HCT116 (cell line): ENCODE measurements at regions not wholly inside any gene's neighbourhood (a gene's known extent, or its start where the extent isn't known, plus 50 kb on each side); places are given as distances from the start of the nearest gene placed in this dataset.

ENCODE experiments used
- ATAC-seq: fragments of 200-7000 bp; cut with Tn5 transposase; 2 replicates; pipeline ENCODE4 v1.9.1; 2020; ENCODE audit warnings: mild to moderate bottlenecking, moderate library complexity
- BruUV-seq: library from RNA; stranded (reverse); fragments of 400-500 nt; replicated peaks from 2 replicates; lab custom pipeline; 2021; lab: Mats Ljungman, UMichigan
- CTCF ChIA-PET: fragments of 300-600 bp; sonication (Branson Sonifier 250); formaldehyde crosslinking; loops from one replicate; lab custom pipeline; 2021; ENCODE audit warnings: antibody characterized with exemption; lab: Charles Lee
- POLR2A ChIA-PET: fragments of 300-600, 350-600 bp; sonication (Branson Sonifier 250); formaldehyde crosslinking; loops from one replicate; lab custom pipeline; 2021; ENCODE audit warnings: antibody characterized with exemption; lab: Charles Lee
- RAD21 ChIA-PET, 2 experiments: fragments of 300-600 bp; sonication (Branson Sonifier 250); formaldehyde crosslinking; loops; one replicate each; lab custom pipeline; 2023; ENCODE audit warnings: low total read pairs in 2 of 2; ENCODE audit not compliant: uncharacterized antibody in 2 of 2, unreplicated experiment in 2 of 2, low non-redundant PET in 1 of 2; lab: Charles Lee
- DNase-seq: peaks from one replicate; pipeline ENCODE4 v3.0.0-alpha.2; 2010; ENCODE audit warnings: low read depth, low spot score
- H2AFZ ChIP-seq: fragments of 200-600 bp; shearing (Covaris generic), sonication (generic); 2 replicates; pipeline ENCODE4 v1.6.1; 2017; ENCODE audit warnings: low read depth, mixed run types, mixed read lengths, antibody characterized with exemption, low read length; ENCODE audit not compliant: poor library complexity, severe bottlenecking
- H3K27ac ChIP-seq: 2 replicates; pipeline ENCODE4 v1.5.1; 2012; ENCODE audit warnings: low read depth, low read length
- H3K27me3 ChIP-seq: fragments of 200-600 bp; sonication (generic); 2 replicates; pipeline ENCODE4 v1.6.1; 2016; ENCODE audit warnings: mixed run types, low read length, mixed read lengths; ENCODE audit not compliant: insufficient read depth
- H3K36me3 ChIP-seq, 2 experiments: fragments of 200-500 bp in 1 of 2; fragments of 200-600 bp in 1 of 2; sonication (Bioruptor generic) in 1 of 2; sonication (generic) in 1 of 2; 2 replicates each; pipeline versions ENCODE4 v1.5.1 to v1.6.1; 2014 to 2016; ENCODE audit warnings: low read length in 2 of 2, inconsistent platforms in 1 of 2, mixed read lengths in 1 of 2, mixed run types in 1 of 2; ENCODE audit not compliant: insufficient read depth in 2 of 2, control insufficient read depth in 1 of 2
- H3K4me1 ChIP-seq, 2 experiments: fragments of 200-600 bp in 1 of 2; sonication (generic) in 1 of 2; 2 replicates each; pipeline versions ENCODE4 v1.5.1 to v1.6.1; 2012 to 2017; ENCODE audit warnings: low read length in 2 of 2, inconsistent platforms in 1 of 2, mild to moderate bottlenecking in 1 of 2, mixed read lengths in 1 of 2, mixed run types in 1 of 2, moderate library complexity in 1 of 2; ENCODE audit not compliant: insufficient read depth in 2 of 2, control insufficient read depth in 1 of 2
- H3K4me2 ChIP-seq: fragments of 200-600 bp; sonication (generic); 2 replicates; pipeline ENCODE4 v1.6.1; 2017; ENCODE audit warnings: mixed run types, low read length, mixed read lengths
- H3K4me3 ChIP-seq, 2 experiments: fragments of 200-600 bp in 1 of 2; sonication (generic) in 1 of 2; replicated peaks in 1 of 2; 2 replicates each; pipeline ENCODE4 v1.5.1; 2011 to 2016; ENCODE audit warnings: low read length in 2 of 2, control low read depth in 1 of 2, low read depth in 1 of 2, mild to moderate bottlenecking in 1 of 2, mixed read lengths in 1 of 2, mixed run types in 1 of 2
- H3K79me2 ChIP-seq: fragments of 200-600 bp; sonication (generic); 2 replicates; pipeline ENCODE4 v1.6.1; 2017; ENCODE audit warnings: mild to moderate bottlenecking, mixed run types, low read length, moderate library complexity, mixed read lengths; ENCODE audit not compliant: insufficient read depth
- H3K9ac ChIP-seq: fragments of 200-600 bp; sonication (generic); 2 replicates; pipeline ENCODE4 v1.6.1; 2016; ENCODE audit warnings: low read length, mixed read lengths
- H3K9me2 ChIP-seq: fragments of 200-600 bp; sonication (generic), shearing (Covaris generic); 2 replicates; pipeline ENCODE4 v1.6.1; 2017; ENCODE audit warnings: mixed run types, mild to moderate bottlenecking, moderate library complexity; ENCODE audit not compliant: insufficient read depth
- H3K9me3 ChIP-seq, 2 experiments: fragments of 200-500 bp in 1 of 2; fragments of 200-600 bp in 1 of 2; sonication (Bioruptor generic) in 1 of 2; sonication (generic) in 1 of 2; 2 replicates each; pipeline ENCODE4 v1.6.1; 2014 to 2017; ENCODE audit warnings: low read length in 2 of 2, mixed read lengths in 2 of 2, inconsistent platforms in 1 of 2, low read depth in 1 of 2, mild to moderate bottlenecking in 1 of 2, mixed run types in 1 of 2, moderate library complexity in 1 of 2; ENCODE audit not compliant: control insufficient read depth in 1 of 2, insufficient read depth in 1 of 2
- H4K20me1 ChIP-seq: fragments of 200-600 bp; sonication (generic), shearing (Covaris generic); 2 replicates; pipeline ENCODE4 v1.6.1; 2017; ENCODE audit warnings: mixed run types, mild to moderate bottlenecking, moderate library complexity; ENCODE audit not compliant: insufficient read depth
- ATF3 ChIP-seq: IDR thresholded peaks from 2 replicates; pipeline ENCODE4 v1.6.1; 2012
- CBX3 ChIP-seq: IDR thresholded peaks from 2 replicates; pipeline ENCODE4 v1.6.1; 2012; ENCODE audit warnings: low read depth
- CTCF ChIP-seq, 3 experiments: fragments of 200-600 bp in 1 of 3; sonication (generic) in 1 of 3; IDR thresholded peaks in 2 of 3; conservative IDR thresholded peaks in 1 of 3; 2 replicates each; pipeline ENCODE4 v1.5.1; 2012 to 2017; ENCODE audit warnings: low read depth in 2 of 3, low read length in 2 of 3, antibody characterized with exemption in 1 of 3, borderline replicate concordance in 1 of 3, control low read depth in 1 of 3, mild to moderate bottlenecking in 1 of 3, mixed read lengths in 1 of 3, mixed run types in 1 of 3, moderate library complexity in 1 of 3; ENCODE audit not compliant: insufficient read depth in 1 of 3
- EGR1 ChIP-seq: IDR thresholded peaks from 2 replicates; pipeline ENCODE4 v1.6.1; 2012; ENCODE audit warnings: low read depth
- EZH2 ChIP-seq: fragments of 200-600 bp; sonication (generic); IDR thresholded peaks from 2 replicates; pipeline ENCODE4 v1.6.1; 2017; ENCODE audit warnings: antibody characterized with exemption, mixed run types
- JUND ChIP-seq: IDR thresholded peaks from 2 replicates; pipeline ENCODE4 v1.6.1; 2012
- POLR2A ChIP-seq: IDR thresholded peaks from 2 replicates; pipeline ENCODE4 v1.7.0; 2011; ENCODE audit warnings: borderline replicate concordance; ENCODE audit not compliant: insufficient read depth, insufficient read length; ENCODE audit errors: extremely low read depth
- RAD21 ChIP-seq: IDR thresholded peaks from 2 replicates; pipeline ENCODE4 v1.6.1; 2012; ENCODE audit warnings: low read depth, mild to moderate bottlenecking
- TCF7L2 ChIP-seq: IDR thresholded peaks from 2 replicates; pipeline ENCODE4 v1.7.0; 2011; ENCODE audit warnings: borderline replicate concordance, inconsistent platforms; ENCODE audit not compliant: insufficient read depth, insufficient read length; ENCODE audit errors: extremely low read depth
- YY1 ChIP-seq: IDR thresholded peaks from 2 replicates; pipeline ENCODE4 v1.6.1; 2011; ENCODE audit warnings: low read length, low read depth, moderate library complexity, mild to moderate bottlenecking; ENCODE audit not compliant: insufficient replicate concordance; ENCODE audit errors: extremely low read depth
- ZBTB33 ChIP-seq: IDR thresholded peaks from 2 replicates; pipeline ENCODE4 v1.6.1; 2011; ENCODE audit warnings: mild to moderate bottlenecking, low read length, moderate library complexity; ENCODE audit not compliant: insufficient replicate concordance; ENCODE audit errors: extremely low read depth
- ZFX ChIP-seq: fragments of 450-650 bp; IDR thresholded peaks from 2 replicates; pipeline ENCODE4 v1.6.1; 2017
- ZNF274 ChIP-seq: fragments of 200-500 bp; sonication (Bioruptor generic); IDR thresholded peaks from 2 replicates; pipeline ENCODE4 v1.6.1; 2014; ENCODE audit warnings: mild to moderate bottlenecking, low read depth, low read length, inconsistent platforms
- intact Hi-C: fragments of 100-400 bp; cut with micrococcal nuclease; formaldehyde crosslinking; loops from 2 replicates; pipeline ENCODE4 v1.10.0; 2022

GRCh38 chr9:115230924-115231515, 113.1 kb upstream of the TNC start:
- RAD21 ChIA-PET, result no interaction called here
- no peak overlapping the region for H3K4me3 ChIP-seq
- no peak overlapping the region for H2AFZ ChIP-seq
- intact Hi-C loops, result no loop called here
- CTCF ChIA-PET, result no interaction called here
- BruUV-seq, result no TSS peak
- no peaks in the 10 kb centered on the region for H3K9me2 ChIP-seq
- DNase-seq, result no peak
- H3K9me3 ChIP-seq, result no peaks in the 10 kb centered on the region
- TF ChIP-seq RAD21 (no peak), JUND (no peak), POLR2A (no peak), EZH2 (no peak), EGR1 (no peak)
- H3K79me2 ChIP-seq, result no peaks in the 10 kb centered on the region
- no peak overlapping the region for H3K9ac ChIP-seq
- no peak overlapping the region for H3K27ac ChIP-seq
- peaks cover 5 to 24% of the 10 kb centered on the region in 2 experiments; a peak in 3 of 4 replicates for H3K4me1 ChIP-seq
- H3K36me3 ChIP-seq, result no peaks in the 10 kb centered on the region
- ATAC-seq, result no peak
- H3K27me3 ChIP-seq, result no peaks in the 10 kb centered on the region
- no peaks in the 10 kb centered on the region for H4K20me1 ChIP-seq
- no peak overlapping the region for H3K4me2 ChIP-seq
- POLR2A ChIA-PET, result no interaction called here

- no TSS peak for BruUV-seq
- Histone ChIP-seq H3K4me3 (no peak overlapping the region), H3K4me2 (no peak overlapping the region), H4K20me1 (no peaks in the 10 kb centered on the region), H3K79me2 (no peaks in the 10 kb centered on the region), H3K9me3 (no peaks in the 10 kb centered on the region), H2AFZ (no peak overlapping the region), H3K4me1 (peaks cover 5 to 24% of the 10 kb centered on the region in 2 experiments; a peak in 3 of 4 replicates), H3K9ac (no peak overlapping the region), H3K36me3 (no peaks in the 10 kb centered on the region), H3K9me2 (no peaks in the 10 kb centered on the region), H3K27ac (no peak overlapping the region), H3K27me3 (no peaks in the 10 kb centered on the region)
- ATAC-seq (no peak), DNase-seq (no peak)
- POLR2A ChIA-PET, result no interaction called here
- TF ChIP-seq ATF3 (no peak), ZBTB33 (no peak), CTCF (IDR thresholded peaks at IDR 0.05 in 2 of 3, conservative IDR thresholded peaks at IDR 0.05 in 1 of 3; ENCODE audit: borderline replicate concordance in 1 of 3, insufficient read depth in 1 of 3, low read depth in 2 of 3, low read length in 2 of 3) (no peak), YY1 (no peak), EZH2 (no peak), ZNF274 (no peak), ZFX (no peak), CBX3 (no peak), POLR2A (no peak), TCF7L2 (no peak)
- RAD21 ChIA-PET, result no interaction called here
- CTCF ChIA-PET, result no interaction called here
- intact Hi-C loops, result no loop called here
These were observed 114.3 kb upstream of the TNC start for GRCh38 chr9:115232181-115232774.
